HCT116 (cell line): ENCODE measurements at regions not wholly inside any gene's neighbourhood (a gene's known extent, or its start where the extent isn't known, plus 50 kb on each side); places are given as distances from the start of the nearest gene placed in this dataset.

ENCODE experiments used
- ATAC-seq: fragments of 200-7000 bp; cut with Tn5 transposase; 2 replicates; pipeline ENCODE4 v1.9.1; 2020; ENCODE audit warnings: mild to moderate bottlenecking, moderate library complexity
- BruUV-seq: library from RNA; stranded (reverse); fragments of 400-500 nt; replicated peaks from 2 replicates; lab custom pipeline; 2021; lab: Mats Ljungman, UMichigan
- CTCF ChIA-PET: fragments of 300-600 bp; sonication (Branson Sonifier 250); formaldehyde crosslinking; loops from one replicate; lab custom pipeline; 2021; ENCODE audit warnings: antibody characterized with exemption; lab: Charles Lee
- POLR2A ChIA-PET: fragments of 300-600, 350-600 bp; sonication (Branson Sonifier 250); formaldehyde crosslinking; loops from one replicate; lab custom pipeline; 2021; ENCODE audit warnings: antibody characterized with exemption; lab: Charles Lee
- RAD21 ChIA-PET, 2 experiments: fragments of 300-600 bp; sonication (Branson Sonifier 250); formaldehyde crosslinking; loops; one replicate each; lab custom pipeline; 2023; ENCODE audit warnings: low total read pairs in 2 of 2; ENCODE audit not compliant: uncharacterized antibody in 2 of 2, unreplicated experiment in 2 of 2, low non-redundant PET in 1 of 2; lab: Charles Lee
- DNase-seq: peaks from one replicate; pipeline ENCODE4 v3.0.0-alpha.2; 2010; ENCODE audit warnings: low read depth, low spot score
- H2AFZ ChIP-seq: fragments of 200-600 bp; shearing (Covaris generic), sonication (generic); 2 replicates; pipeline ENCODE4 v1.6.1; 2017; ENCODE audit warnings: low read depth, mixed run types, mixed read lengths, antibody characterized with exemption, low read length; ENCODE audit not compliant: poor library complexity, severe bottlenecking
- H3K27ac ChIP-seq: 2 replicates; pipeline ENCODE4 v1.5.1; 2012; ENCODE audit warnings: low read depth, low read length
- H3K27me3 ChIP-seq: fragments of 200-600 bp; sonication (generic); 2 replicates; pipeline ENCODE4 v1.6.1; 2016; ENCODE audit warnings: mixed run types, low read length, mixed read lengths; ENCODE audit not compliant: insufficient read depth
- H3K36me3 ChIP-seq, 2 experiments: fragments of 200-500 bp in 1 of 2; fragments of 200-600 bp in 1 of 2; sonication (Bioruptor generic) in 1 of 2; sonication (generic) in 1 of 2; 2 replicates each; pipeline versions ENCODE4 v1.5.1 to v1.6.1; 2014 to 2016; ENCODE audit warnings: low read length in 2 of 2, inconsistent platforms in 1 of 2, mixed read lengths in 1 of 2, mixed run types in 1 of 2; ENCODE audit not compliant: insufficient read depth in 2 of 2, control insufficient read depth in 1 of 2
- H3K4me1 ChIP-seq, 2 experiments: fragments of 200-600 bp in 1 of 2; sonication (generic) in 1 of 2; 2 replicates each; pipeline versions ENCODE4 v1.5.1 to v1.6.1; 2012 to 2017; ENCODE audit warnings: low read length in 2 of 2, inconsistent platforms in 1 of 2, mild to moderate bottlenecking in 1 of 2, mixed read lengths in 1 of 2, mixed run types in 1 of 2, moderate library complexity in 1 of 2; ENCODE audit not compliant: insufficient read depth in 2 of 2, control insufficient read depth in 1 of 2
- H3K4me2 ChIP-seq: fragments of 200-600 bp; sonication (generic); 2 replicates; pipeline ENCODE4 v1.6.1; 2017; ENCODE audit warnings: mixed run types, low read length, mixed read lengths
- H3K4me3 ChIP-seq, 2 experiments: fragments of 200-600 bp in 1 of 2; sonication (generic) in 1 of 2; replicated peaks in 1 of 2; 2 replicates each; pipeline ENCODE4 v1.5.1; 2011 to 2016; ENCODE audit warnings: low read length in 2 of 2, control low read depth in 1 of 2, low read depth in 1 of 2, mild to moderate bottlenecking in 1 of 2, mixed read lengths in 1 of 2, mixed run types in 1 of 2
- H3K79me2 ChIP-seq: fragments of 200-600 bp; sonication (generic); 2 replicates; pipeline ENCODE4 v1.6.1; 2017; ENCODE audit warnings: mild to moderate bottlenecking, mixed run types, low read length, moderate library complexity, mixed read lengths; ENCODE audit not compliant: insufficient read depth
- H3K9ac ChIP-seq: fragments of 200-600 bp; sonication (generic); 2 replicates; pipeline ENCODE4 v1.6.1; 2016; ENCODE audit warnings: low read length, mixed read lengths
- H3K9me2 ChIP-seq: fragments of 200-600 bp; sonication (generic), shearing (Covaris generic); 2 replicates; pipeline ENCODE4 v1.6.1; 2017; ENCODE audit warnings: mixed run types, mild to moderate bottlenecking, moderate library complexity; ENCODE audit not compliant: insufficient read depth
- H3K9me3 ChIP-seq, 2 experiments: fragments of 200-500 bp in 1 of 2; fragments of 200-600 bp in 1 of 2; sonication (Bioruptor generic) in 1 of 2; sonication (generic) in 1 of 2; 2 replicates each; pipeline ENCODE4 v1.6.1; 2014 to 2017; ENCODE audit warnings: low read length in 2 of 2, mixed read lengths in 2 of 2, inconsistent platforms in 1 of 2, low read depth in 1 of 2, mild to moderate bottlenecking in 1 of 2, mixed run types in 1 of 2, moderate library complexity in 1 of 2; ENCODE audit not compliant: control insufficient read depth in 1 of 2, insufficient read depth in 1 of 2
- H4K20me1 ChIP-seq: fragments of 200-600 bp; sonication (generic), shearing (Covaris generic); 2 replicates; pipeline ENCODE4 v1.6.1; 2017; ENCODE audit warnings: mixed run types, mild to moderate bottlenecking, moderate library complexity; ENCODE audit not compliant: insufficient read depth
- ATF3 ChIP-seq: IDR thresholded peaks from 2 replicates; pipeline ENCODE4 v1.6.1; 2012
- CBX3 ChIP-seq: IDR thresholded peaks from 2 replicates; pipeline ENCODE4 v1.6.1; 2012; ENCODE audit warnings: low read depth
- CEBPB ChIP-seq: IDR thresholded peaks from 2 replicates; pipeline ENCODE4 v1.6.1; 2012; ENCODE audit warnings: low read depth
- CTCF ChIP-seq, 3 experiments: fragments of 200-600 bp in 1 of 3; sonication (generic) in 1 of 3; IDR thresholded peaks in 2 of 3; conservative IDR thresholded peaks in 1 of 3; 2 replicates each; pipeline ENCODE4 v1.5.1; 2012 to 2017; ENCODE audit warnings: low read depth in 2 of 3, low read length in 2 of 3, antibody characterized with exemption in 1 of 3, borderline replicate concordance in 1 of 3, control low read depth in 1 of 3, mild to moderate bottlenecking in 1 of 3, mixed read lengths in 1 of 3, mixed run types in 1 of 3, moderate library complexity in 1 of 3; ENCODE audit not compliant: insufficient read depth in 1 of 3
- EGR1 ChIP-seq: IDR thresholded peaks from 2 replicates; pipeline ENCODE4 v1.6.1; 2012; ENCODE audit warnings: low read depth
- EZH2 ChIP-seq: fragments of 200-600 bp; sonication (generic); IDR thresholded peaks from 2 replicates; pipeline ENCODE4 v1.6.1; 2017; ENCODE audit warnings: antibody characterized with exemption, mixed run types
- JUND ChIP-seq: IDR thresholded peaks from 2 replicates; pipeline ENCODE4 v1.6.1; 2012
- MAX ChIP-seq: IDR thresholded peaks from 2 replicates; pipeline ENCODE4 v1.6.1; 2012
- POLR2A ChIP-seq: IDR thresholded peaks from 2 replicates; pipeline ENCODE4 v1.7.0; 2011; ENCODE audit warnings: borderline replicate concordance; ENCODE audit not compliant: insufficient read depth, insufficient read length; ENCODE audit errors: extremely low read depth
- RAD21 ChIP-seq: IDR thresholded peaks from 2 replicates; pipeline ENCODE4 v1.6.1; 2012; ENCODE audit warnings: low read depth, mild to moderate bottlenecking
- REST ChIP-seq: IDR thresholded peaks from 2 replicates; pipeline ENCODE4 v1.6.1; 2012; ENCODE audit warnings: low read depth
- SIN3A ChIP-seq: IDR thresholded peaks from 2 replicates; pipeline ENCODE4 v1.6.1; 2012; ENCODE audit warnings: low read depth
- SP1 ChIP-seq: IDR thresholded peaks from 2 replicates; pipeline ENCODE4 v1.6.1; 2012; ENCODE audit warnings: low read depth
- SRF ChIP-seq: IDR thresholded peaks from 2 replicates; pipeline ENCODE4 v1.6.1; 2012; ENCODE audit warnings: low read depth
- YY1 ChIP-seq: IDR thresholded peaks from 2 replicates; pipeline ENCODE4 v1.6.1; 2011; ENCODE audit warnings: low read length, low read depth, moderate library complexity, mild to moderate bottlenecking; ENCODE audit not compliant: insufficient replicate concordance; ENCODE audit errors: extremely low read depth
- ZBTB33 ChIP-seq: IDR thresholded peaks from 2 replicates; pipeline ENCODE4 v1.6.1; 2011; ENCODE audit warnings: mild to moderate bottlenecking, low read length, moderate library complexity; ENCODE audit not compliant: insufficient replicate concordance; ENCODE audit errors: extremely low read depth
- ZFX ChIP-seq: fragments of 450-650 bp; IDR thresholded peaks from 2 replicates; pipeline ENCODE4 v1.6.1; 2017
- ZNF274 ChIP-seq: fragments of 200-500 bp; sonication (Bioruptor generic); IDR thresholded peaks from 2 replicates; pipeline ENCODE4 v1.6.1; 2014; ENCODE audit warnings: mild to moderate bottlenecking, low read depth, low read length, inconsistent platforms
- intact Hi-C: fragments of 100-400 bp; cut with micrococcal nuclease; formaldehyde crosslinking; loops from 2 replicates; pipeline ENCODE4 v1.10.0; 2022

- TF ChIP-seq SIN3A: no peak
- no peak for TF ChIP-seq EZH2
- TF ChIP-seq ZBTB33: no peak
- TF ChIP-seq MAX: no peak
- TF ChIP-seq, all 23 proteins: peak for 0
These were observed 120.0 kb downstream of the SEC23IP start (continued) for GRCh38 chr10:120012566-120012965.

- Histone ChIP-seq H3K36me3 (no peaks in the 10 kb centered on the region), H4K20me1 (no peaks in the 10 kb centered on the region), H3K9me3 (no peaks in the 10 kb centered on the region), H3K4me3 (no peak overlapping the region), H3K9me2 (no peaks in the 10 kb centered on the region), H3K4me1 (peaks cover 0 to 8% of the 10 kb centered on the region in 2 experiments; a peak in 2 of 4 replicates), H3K79me2 (no peaks in the 10 kb centered on the region), H2AFZ (no peak overlapping the region), H3K4me2 (no peak overlapping the region), H3K27me3 (peaks cover 22% of the 10 kb centered on the region), H3K9ac (no peak overlapping the region), H3K27ac (no peak overlapping the region)
- ATAC-seq (no peak), DNase-seq (no peak)
- intact Hi-C loops: no loop called here
- RAD21 ChIA-PET: no interaction called here
- POLR2A ChIA-PET: no interaction called here
- CTCF ChIA-PET: no interaction called here
- BruUV-seq: no TSS peak
- no peak for TF ChIP-seq ATF3
- no peak for TF ChIP-seq EGR1
- no peak for TF ChIP-seq REST
- TF ChIP-seq POLR2A: no peak
- no peak for TF ChIP-seq MAX
- no peak for TF ChIP-seq SRF
- TF ChIP-seq YY1: no peak
- no peak for TF ChIP-seq SIN3A
- TF ChIP-seq CBX3: no peak
- TF ChIP-seq RAD21: no peak
- no peak for TF ChIP-seq CEBPB
- TF ChIP-seq ZNF274: no peak
- TF ChIP-seq ZFX: no peak
- TF ChIP-seq SP1: no peak
- TF ChIP-seq JUND: no peak
- TF ChIP-seq CTCF (IDR thresholded peaks at IDR 0.05 in 2 of 3, conservative IDR thresholded peaks at IDR 0.05 in 1 of 3; ENCODE audit: borderline replicate concordance in 1 of 3, insufficient read depth in 1 of 3, low read depth in 2 of 3, low read length in 2 of 3): no peak
These were observed 121.5 kb downstream of the SEC23IP start for GRCh38 chr10:120014031-120014430.
